H9 (cell line): ENCODE measurements at regions not wholly inside any gene's neighbourhood (a gene's known extent, or its start where the extent isn't known, plus 50 kb on each side); places are given as distances from the start of the nearest gene placed in this dataset.

Experiments used
- DNase-seq: peaks from one replicate; pipeline ENCODE4 v3.0.0-alpha.2; 2017
- H2AFZ ChIP-seq: one replicate; pipeline ENCODE4 v1.6.1; 2013; ENCODE audit warnings: mild to moderate bottlenecking, low read length, control low read depth, moderate library complexity
- H2AK5ac ChIP-seq: 2 replicates; pipeline ENCODE4 v1.6.1; 2013; ENCODE audit warnings: low read length, control low read depth, mixed read lengths; ENCODE audit not compliant: insufficient read length
- H2BK120ac ChIP-seq: one replicate; pipeline ENCODE4 v1.6.1; 2013; ENCODE audit warnings: low read depth, mild to moderate bottlenecking, low read length, control low read depth, inconsistent platforms; ENCODE audit not compliant: poor library complexity, severe bottlenecking
- H2BK12ac ChIP-seq: 2 replicates; pipeline ENCODE4 v1.6.1; 2013; ENCODE audit warnings: low read length, control low read depth, mixed read lengths, low read depth; ENCODE audit not compliant: insufficient read length
- H2BK15ac ChIP-seq: 2 replicates; pipeline ENCODE4 v1.6.1; 2013; ENCODE audit warnings: low read depth, low read length, control low read depth
- H2BK20ac ChIP-seq: one replicate; pipeline ENCODE4 v1.6.1; 2013; ENCODE audit warnings: low read depth, mild to moderate bottlenecking, low read length, control low read depth, inconsistent platforms; ENCODE audit not compliant: poor library complexity, severe bottlenecking
- H2BK5ac ChIP-seq: 2 replicates; pipeline ENCODE4 v1.6.1; 2013; ENCODE audit warnings: low read length, control low read depth, mixed read lengths; ENCODE audit not compliant: insufficient read length
- H3K14ac ChIP-seq: 2 replicates; pipeline ENCODE4 v1.6.1; 2013; ENCODE audit warnings: low read length, control low read depth; ENCODE audit not compliant: insufficient read depth
- H3K18ac ChIP-seq: 2 replicates; pipeline ENCODE4 v1.6.1; 2013; ENCODE audit warnings: low read depth, mild to moderate bottlenecking, mixed read lengths, low read length, control low read depth; ENCODE audit not compliant: insufficient read length
- H3K23ac ChIP-seq: 2 replicates; pipeline ENCODE4 v1.6.1; 2013; ENCODE audit warnings: low read length, control low read depth, mixed read lengths, low read depth; ENCODE audit not compliant: insufficient read length
- H3K23me2 ChIP-seq: 2 replicates; pipeline ENCODE4 v1.6.1; 2013; ENCODE audit warnings: low read depth, mild to moderate bottlenecking, mixed read lengths, low read length, control low read depth; ENCODE audit not compliant: insufficient read length, poor library complexity, severe bottlenecking
- H3K27ac ChIP-seq: 2 replicates; pipeline ENCODE4 v1.5.1; 2013; ENCODE audit warnings: low read length, control low read depth, mixed read lengths, low read depth; ENCODE audit not compliant: insufficient read length
- H3K27me3 ChIP-seq: 2 replicates; pipeline ENCODE4 v1.6.1; 2013; ENCODE audit warnings: low read length, control low read depth, inconsistent platforms; ENCODE audit not compliant: insufficient read depth
- H3K4ac ChIP-seq: 2 replicates; pipeline ENCODE4 v1.6.1; 2013; ENCODE audit warnings: low read depth, mild to moderate bottlenecking, control low read depth, inconsistent platforms, low read length, moderate library complexity
- H3K4me1 ChIP-seq: 2 replicates; pipeline ENCODE4 v1.6.1; 2013; ENCODE audit warnings: low read length, control low read depth, inconsistent platforms; ENCODE audit not compliant: insufficient read depth
- H3K4me2 ChIP-seq: 2 replicates; pipeline ENCODE4 v1.6.1; 2013; ENCODE audit warnings: low read length, control low read depth, mixed read lengths; ENCODE audit not compliant: insufficient read length, insufficient read depth
- H3K56ac ChIP-seq: 2 replicates; pipeline ENCODE4 v1.6.1; 2013; ENCODE audit warnings: low read depth, mild to moderate bottlenecking, mixed read lengths, low read length, control low read depth; ENCODE audit not compliant: insufficient read length
- H3K79me1 ChIP-seq: 2 replicates; pipeline ENCODE4 v1.6.1; 2013; ENCODE audit warnings: low read depth, mild to moderate bottlenecking, moderate library complexity, low read length, control low read depth, inconsistent platforms; ENCODE audit not compliant: insufficient read depth, poor library complexity, severe bottlenecking
- H3K79me2 ChIP-seq: 2 replicates; pipeline ENCODE4 v1.6.1; 2013; ENCODE audit warnings: low read length, control low read depth, inconsistent platforms; ENCODE audit not compliant: insufficient read depth
- H3K9ac ChIP-seq: 2 replicates; pipeline ENCODE4 v1.6.1; 2013; ENCODE audit warnings: low read length, control low read depth, mixed read lengths; ENCODE audit not compliant: insufficient read length; ENCODE audit errors: extremely low read depth
- H3K9me3 ChIP-seq: one replicate; pipeline ENCODE4 v1.6.1; 2013; ENCODE audit warnings: low read depth, low read length, inconsistent platforms; ENCODE audit not compliant: control insufficient read depth
- H3T11ph ChIP-seq: one replicate; pipeline ENCODE4 v1.6.1; 2013; ENCODE audit warnings: mild to moderate bottlenecking, low read length, control low read depth, inconsistent platforms
- H4K20me1 ChIP-seq: one replicate; pipeline ENCODE4 v1.6.1; 2013; ENCODE audit not compliant: control insufficient read depth, insufficient read length, insufficient read depth
- H4K5ac ChIP-seq: 2 replicates; pipeline ENCODE4 v1.6.1; 2013; ENCODE audit warnings: low read depth, mild to moderate bottlenecking, mixed read lengths, low read length, control low read depth; ENCODE audit not compliant: insufficient read length
- H4K8ac ChIP-seq: replicated peaks from 2 replicates; pipeline ENCODE4 v1.6.1; 2013; ENCODE audit warnings: low read length, control low read depth, mixed read lengths, low read depth; ENCODE audit not compliant: insufficient read length
- H4K91ac ChIP-seq: 2 replicates; pipeline ENCODE4 v1.6.1; 2013; ENCODE audit warnings: low read depth, mild to moderate bottlenecking, moderate library complexity, mixed read lengths, low read length, control low read depth; ENCODE audit not compliant: insufficient read length
- H3K27ac Mint-ChIP-seq, 3 experiments: 2 replicates in 2 of 3; 3 replicates in 1 of 3; pipeline ENCODE4 v1.8.0; 2020 to 2021; ENCODE audit warnings: mixed read lengths in 3 of 3, mild to moderate bottlenecking in 1 of 3, moderate library complexity in 1 of 3
- H3K27me3 Mint-ChIP-seq: 2 replicates; pipeline ENCODE4 v1.8.0; 2021; ENCODE audit warnings: low read depth, mild to moderate bottlenecking, moderate library complexity, mixed read lengths
- H3K36me3 Mint-ChIP-seq, 3 experiments: 2 replicates in 2 of 3; 3 replicates in 1 of 3; pipeline ENCODE4 v1.8.0; 2020 to 2021; ENCODE audit warnings: low read depth in 3 of 3, mixed read lengths in 3 of 3; ENCODE audit not compliant: insufficient read depth in 1 of 3
- H3K4me1 Mint-ChIP-seq, 2 experiments: 2 replicates each; pipeline ENCODE4 v1.8.0; 2020; ENCODE audit warnings: mixed read lengths in 2 of 2
- H3K4me3 Mint-ChIP-seq, 2 experiments: 2 replicates in 1 of 2; 3 replicates in 1 of 2; pipeline ENCODE4 v1.8.0; 2020 to 2021; ENCODE audit warnings: mild to moderate bottlenecking in 2 of 2, mixed read lengths in 2 of 2, moderate library complexity in 1 of 2
- H3K9me3 Mint-ChIP-seq, 2 experiments: 2 replicates in 1 of 2; 3 replicates in 1 of 2; pipeline ENCODE4 v1.8.0; 2020; ENCODE audit warnings: mild to moderate bottlenecking in 2 of 2, mixed read lengths in 2 of 2, moderate library complexity in 1 of 2
- WGBS: extraction: QIAGEN DNeasy Blood & Tissue Kit; methylation state at CpG from one replicate; pipeline ENCODE4 v1.1.7; 2013; ENCODE audit warnings: missing lambda C conversion rate, low lambda C conversion rate, mixed read lengths; ENCODE audit not compliant: insufficient read length; ENCODE audit errors: extremely low coverage; 5-methylcytosine and 5-hydroxymethylcytosine counted together
- TF ChIP-seq, protein P1 (sequence below): fragments of 200-600 bp; sonication (generic); conservative IDR thresholded peaks from 3 replicates; pipeline ENCODE4 v1.8.0; 2021; ENCODE audit warnings: antibody characterized with exemption, mild to moderate bottlenecking

DNA sequence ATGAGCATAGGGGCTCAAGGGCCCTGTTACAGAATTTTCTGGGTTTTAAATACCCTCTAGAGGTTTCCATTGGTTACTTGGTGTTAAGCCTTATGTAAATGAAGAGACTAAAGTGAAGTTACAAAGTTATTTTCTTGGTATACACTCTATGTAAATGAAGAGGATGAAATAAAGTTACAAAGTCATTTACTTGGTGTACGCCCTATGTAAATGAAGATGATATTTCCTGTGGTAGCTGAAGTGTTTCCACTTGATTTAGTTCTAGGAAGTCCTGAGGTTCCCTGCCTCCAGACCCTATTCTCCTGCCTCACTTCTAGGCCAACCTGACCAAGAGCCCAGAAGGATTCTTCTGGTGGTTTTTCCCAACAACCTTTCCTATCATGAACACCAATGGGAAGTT is 126.1 kb downstream of the SPTSSA start:
- no peaks in the 10 kb centered on the region for H4K20me1 ChIP-seq
- H3K9ac ChIP-seq = no peak overlapping the region
- TF ChIP-seq, protein P1, sequence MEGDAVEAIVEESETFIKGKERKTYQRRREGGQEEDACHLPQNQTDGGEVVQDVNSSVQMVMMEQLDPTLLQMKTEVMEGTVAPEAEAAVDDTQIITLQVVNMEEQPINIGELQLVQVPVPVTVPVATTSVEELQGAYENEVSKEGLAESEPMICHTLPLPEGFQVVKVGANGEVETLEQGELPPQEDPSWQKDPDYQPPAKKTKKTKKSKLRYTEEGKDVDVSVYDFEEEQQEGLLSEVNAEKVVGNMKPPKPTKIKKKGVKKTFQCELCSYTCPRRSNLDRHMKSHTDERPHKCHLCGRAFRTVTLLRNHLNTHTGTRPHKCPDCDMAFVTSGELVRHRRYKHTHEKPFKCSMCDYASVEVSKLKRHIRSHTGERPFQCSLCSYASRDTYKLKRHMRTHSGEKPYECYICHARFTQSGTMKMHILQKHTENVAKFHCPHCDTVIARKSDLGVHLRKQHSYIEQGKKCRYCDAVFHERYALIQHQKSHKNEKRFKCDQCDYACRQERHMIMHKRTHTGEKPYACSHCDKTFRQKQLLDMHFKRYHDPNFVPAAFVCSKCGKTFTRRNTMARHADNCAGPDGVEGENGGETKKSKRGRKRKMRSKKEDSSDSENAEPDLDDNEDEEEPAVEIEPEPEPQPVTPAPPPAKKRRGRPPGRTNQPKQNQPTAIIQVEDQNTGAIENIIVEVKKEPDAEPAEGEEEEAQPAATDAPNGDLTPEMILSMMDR = no peak
- no peaks in the 10 kb centered on the region for H3K27me3 ChIP-seq
- H2BK120ac ChIP-seq = no peak overlapping the region
- no peak overlapping the region for H4K5ac ChIP-seq
- no peak overlapping the region for H4K8ac ChIP-seq
- H3K36me3 Mint-ChIP-seq = no peaks in the 10 kb centered on the region
- no peaks in the 10 kb centered on the region for H3K79me1 ChIP-seq
- peaks cover 11 to 16% of the 10 kb centered on the region in 2 experiments for H3K4me1 Mint-ChIP-seq
- no peak overlapping the region for H2AFZ ChIP-seq
- H2BK15ac ChIP-seq = no peak overlapping the region
- WGBS = no CpG with 5 or more reads among the region's 1 CpG
- no peak overlapping the region for H3K4ac ChIP-seq
- no peak overlapping the region for H3K18ac ChIP-seq
- DNase-seq = no peak
- H2BK20ac ChIP-seq = no peak overlapping the region
- H3K23me2 ChIP-seq = no peaks in the 10 kb centered on the region
- H3K4me1 ChIP-seq = peaks cover 3% of the 10 kb centered on the region; the same call in 1 of the 2 replicates
- H3K4me2 ChIP-seq = no peak overlapping the region
- no peak overlapping the region for H3K27ac ChIP-seq
- no peak overlapping the region for H3K23ac ChIP-seq
- no peak overlapping the region for H2BK5ac ChIP-seq
- no peak overlapping the region for H3T11ph ChIP-seq
- no peaks in the 10 kb centered on the region for H3K9me3 ChIP-seq
- no peak overlapping the region for H2AK5ac ChIP-seq
- no peak overlapping the region for H3K14ac ChIP-seq
- no peak overlapping the region for H2BK12ac ChIP-seq
- no peak overlapping the region for H4K91ac ChIP-seq
- H3K4me3 Mint-ChIP-seq = no peak overlapping the region
- H3K27me3 Mint-ChIP-seq = no peaks in the 10 kb centered on the region
- no peaks in the 10 kb centered on the region for H3K79me2 ChIP-seq
- H3K9me3 Mint-ChIP-seq = no peaks in the 10 kb centered on the region; a peak in 2 of 5 replicates
- no peak overlapping the region for H3K27ac Mint-ChIP-seq
- H3K56ac ChIP-seq = no peak overlapping the region
